SK-N-SH (cell line): ENCODE measurements at regions not wholly inside any gene's neighbourhood (a gene's known extent, or its start where the extent isn't known, plus 50 kb on each side); places are given as distances from the start of the nearest gene placed in this dataset.

ENCODE experiments used
- CTCF ChIP-seq: fragments of 200-600 bp; sonication (generic); IDR thresholded peaks from 2 replicates; pipeline ENCODE4 v1.6.1; 2017; ENCODE audit warnings: antibody characterized with exemption, mild to moderate bottlenecking, moderate library complexity
- EP300 ChIP-seq, 2 experiments: IDR thresholded peaks; 2 replicates each; pipeline versions ENCODE4 v1.4.0 to v1.6.1; 2012; ENCODE audit warnings: borderline replicate concordance in 1 of 2, low read depth in 1 of 2, low read length in 1 of 2
- EZH2phosphoT487 ChIP-seq: fragments of 200-600 bp; sonication (generic); IDR thresholded peaks from 2 replicates; pipeline ENCODE4 v1.6.1; 2017; ENCODE audit warnings: low read depth, mixed run types, mild to moderate bottlenecking, antibody characterized with exemption, moderate library complexity, borderline replicate concordance
- FOXJ3 ChIP-seq: sonication (generic); formaldehyde crosslinking; IDR thresholded peaks from 2 replicates; pipeline ENCODE4 v1.5.1; 2020; ENCODE audit warnings: mild to moderate bottlenecking, missing genetic modification reagents
- JUND ChIP-seq: IDR thresholded peaks from 2 replicates; pipeline ENCODE4 v1.4.0; 2012
- MXI1 ChIP-seq: IDR thresholded peaks from 2 replicates; pipeline ENCODE4 v1.6.1; 2012; ENCODE audit warnings: mild to moderate bottlenecking, low read depth, low read length, improper control_type of control experiment
- RAD21 ChIP-seq: IDR thresholded peaks from 2 replicates; pipeline ENCODE4 v1.6.1; 2012; ENCODE audit warnings: mild to moderate bottlenecking, low read length
- REST ChIP-seq: IDR thresholded peaks from 2 replicates; pipeline ENCODE4 v1.6.1; 2012; ENCODE audit warnings: mild to moderate bottlenecking, low read depth, low read length, moderate library complexity
- ZBTB33 ChIP-seq: IDR thresholded peaks from 2 replicates; pipeline ENCODE4 v1.4.0; 2012; ENCODE audit warnings: low read depth, borderline replicate concordance
- TF ChIP-seq, protein P1 (sequence below): IDR thresholded peaks from 2 replicates; pipeline ENCODE4 v1.4.0; 2012; ENCODE audit warnings: low read depth

DNA sequence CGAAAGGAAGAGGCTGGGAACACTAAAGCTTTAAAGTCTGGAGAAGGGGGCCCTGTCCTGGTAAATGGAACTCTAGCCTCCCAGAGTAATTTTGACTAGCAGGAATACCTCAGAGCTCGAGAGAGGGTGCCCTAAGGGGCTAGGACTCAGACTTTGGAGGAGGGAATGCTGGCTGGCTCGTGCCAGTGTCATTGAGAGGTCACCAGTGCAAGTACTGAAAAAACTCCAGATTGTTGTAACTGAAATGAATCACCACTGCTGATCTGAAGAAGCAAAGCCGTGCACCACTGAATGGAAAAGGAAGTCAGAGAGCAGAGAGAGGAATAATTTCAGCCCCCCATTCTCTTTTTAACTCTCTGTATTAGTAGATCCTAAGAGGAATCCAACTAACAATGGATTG is 690.2 kb downstream of the FAT4 start:
- TF ChIP-seq REST (no peak), JUND (no peak), CTCF (no peak), EP300 (IDR thresholded peaks at IDR 0.05; ENCODE audit: borderline replicate concordance in 1 of 2, low read depth in 1 of 2, low read length in 1 of 2) (no peak), MXI1 (no peak), EZH2phosphoT487 (no peak), ZBTB33 (no peak), RAD21 (no peak), FOXJ3 (no peak)
- TF ChIP-seq, protein P1, sequence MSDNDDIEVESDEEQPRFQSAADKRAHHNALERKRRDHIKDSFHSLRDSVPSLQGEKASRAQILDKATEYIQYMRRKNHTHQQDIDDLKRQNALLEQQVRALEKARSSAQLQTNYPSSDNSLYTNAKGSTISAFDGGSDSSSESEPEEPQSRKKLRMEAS = no peak
